A673 (cell line): ENCODE measurements at regions not wholly inside any gene's neighbourhood (a gene's known extent, or its start where the extent isn't known, plus 50 kb on each side); places are given as distances from the start of the nearest gene placed in this dataset.

Source experiments
- EZH2 ChIP-seq: fragments of 200-600 bp; sonication (generic); IDR thresholded peaks from 2 replicates; pipeline ENCODE4 v1.6.1; 2017; ENCODE audit warnings: borderline replicate concordance, low read depth, mild to moderate bottlenecking, mixed read lengths, antibody characterized with exemption, low read length; ENCODE audit not compliant: poor library complexity, severe bottlenecking
- TF ChIP-seq, protein P1 (sequence below): fragments of 300-800, 200-600 bp; sonication (generic); conservative IDR thresholded peaks from 2 replicates; pipeline ENCODE4 v1.5.1; 2017; ENCODE audit warnings: low read depth, mild to moderate bottlenecking, antibody characterized with exemption, low read length, moderate library complexity, mixed read lengths

DNA sequence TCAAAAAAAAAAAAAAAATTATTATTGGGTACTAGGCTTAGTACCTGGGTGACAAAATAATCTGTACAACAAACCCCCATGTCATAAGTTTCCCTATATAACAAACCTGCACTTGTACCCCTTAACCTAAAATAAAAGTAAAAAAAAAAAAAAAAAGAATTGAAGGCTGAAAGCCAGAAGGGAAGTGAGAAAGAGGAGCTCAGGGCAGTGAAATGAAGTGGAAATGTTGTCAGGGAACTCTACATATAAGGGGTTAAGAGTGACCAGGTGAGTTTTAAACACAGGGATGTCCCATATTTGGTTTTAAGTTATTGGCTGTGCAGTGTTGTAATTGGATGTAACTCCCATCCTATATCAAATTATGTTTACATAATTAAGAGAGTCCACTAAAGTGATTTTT lies 85.7 kb upstream of the ABCD3 start:
- TF ChIP-seq, protein P1, sequence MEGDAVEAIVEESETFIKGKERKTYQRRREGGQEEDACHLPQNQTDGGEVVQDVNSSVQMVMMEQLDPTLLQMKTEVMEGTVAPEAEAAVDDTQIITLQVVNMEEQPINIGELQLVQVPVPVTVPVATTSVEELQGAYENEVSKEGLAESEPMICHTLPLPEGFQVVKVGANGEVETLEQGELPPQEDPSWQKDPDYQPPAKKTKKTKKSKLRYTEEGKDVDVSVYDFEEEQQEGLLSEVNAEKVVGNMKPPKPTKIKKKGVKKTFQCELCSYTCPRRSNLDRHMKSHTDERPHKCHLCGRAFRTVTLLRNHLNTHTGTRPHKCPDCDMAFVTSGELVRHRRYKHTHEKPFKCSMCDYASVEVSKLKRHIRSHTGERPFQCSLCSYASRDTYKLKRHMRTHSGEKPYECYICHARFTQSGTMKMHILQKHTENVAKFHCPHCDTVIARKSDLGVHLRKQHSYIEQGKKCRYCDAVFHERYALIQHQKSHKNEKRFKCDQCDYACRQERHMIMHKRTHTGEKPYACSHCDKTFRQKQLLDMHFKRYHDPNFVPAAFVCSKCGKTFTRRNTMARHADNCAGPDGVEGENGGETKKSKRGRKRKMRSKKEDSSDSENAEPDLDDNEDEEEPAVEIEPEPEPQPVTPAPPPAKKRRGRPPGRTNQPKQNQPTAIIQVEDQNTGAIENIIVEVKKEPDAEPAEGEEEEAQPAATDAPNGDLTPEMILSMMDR, result no peak
- TF ChIP-seq EZH2, result no peak
